HG02938 (cell line): ENCODE measurements at regions not wholly inside any gene's neighbourhood (a gene's known extent, or its start where the extent isn't known, plus 50 kb on each side); places are given as distances from the start of the nearest gene placed in this dataset.
"Not testable (repeated sequence)": the region's sequence is repeated elsewhere in the genome, so short reads cannot be mapped to it uniquely, and the experiment has no call there.

Experiments
- ATAC-seq: cut with Tn5 transposase; IDR thresholded peaks from one replicate; pipeline ENCODE4 v1.9.1; 2021; ENCODE audit warnings: mild to moderate bottlenecking, moderate library complexity; ENCODE audit not compliant: unreplicated experiment

GRCh38 chr7:84941936-84942335 lies 244.9 kb downstream of the SEMA3D start:
- no peak for ATAC-seq

GRCh38 chr7:84941291-84941690 lies 245.6 kb downstream of the SEMA3D start:
- ATAC-seq: no peak

- no peak for ATAC-seq
These were observed 247.0 kb downstream of the SEMA3D start for GRCh38 chr7:84939888-84940287.

GRCh38 chr7:84939442-84939841 lies 247.4 kb downstream of the SEMA3D start:
- ATAC-seq: no peak

GRCh38 chr7:84924353-84924752 lies 262.5 kb downstream of the SEMA3D start:
- no peak for ATAC-seq

- no peak for ATAC-seq
These were observed 263.5 kb downstream of the SEMA3D start for GRCh38 chr7:84923348-84923747.

GRCh38 chr7:84921154-84921553 lies 265.7 kb downstream of the SEMA3D start:
- no peak for ATAC-seq

GRCh38 chr7:84916973-84917372 lies 269.9 kb downstream of the SEMA3D start:
- not testable (repeated sequence) for ATAC-seq

GRCh38 chr7:84916161-84916560 lies 270.7 kb downstream of the SEMA3D start:
- no peak for ATAC-seq

- ATAC-seq: no peak
These were observed 272.3 kb downstream of the SEMA3D start for GRCh38 chr7:84914598-84914997.

GRCh38 chr7:84913731-84914130 lies 273.1 kb downstream of the SEMA3D start:
- no peak for ATAC-seq

GRCh38 chr7:84912993-84913635 lies 273.7 kb downstream of the SEMA3D start:
- ATAC-seq: no peak

- no peak for ATAC-seq
These were observed 274.3 kb downstream of the SEMA3D start for GRCh38 chr7:84912537-84912936.

- no peak for ATAC-seq
These were observed 274.8 kb downstream of the SEMA3D start for GRCh38 chr7:84912018-84912417.

- no peak for ATAC-seq
These were observed 275.8 kb downstream of the SEMA3D start for GRCh38 chr7:84911077-84911476.

- ATAC-seq: not testable (repeated sequence)
These were observed 276.5 kb downstream of the SEMA3D start for GRCh38 chr7:84910322-84910721.

GRCh38 chr7:84908196-84908793 lies 278.6 kb downstream of the SEMA3D start:
- ATAC-seq: no peak

- ATAC-seq: no peak
These were observed 280.0 kb downstream of the SEMA3D start for GRCh38 chr7:84906889-84907288.

- no peak for ATAC-seq
These were observed 282.3 kb downstream of the SEMA3D start for GRCh38 chr7:84904561-84904960.

- no peak for ATAC-seq
These were observed 285.5 kb downstream of the SEMA3D start for GRCh38 chr7:84901366-84901765.

GRCh38 chr7:84900215-84900614 lies 286.6 kb downstream of the SEMA3D start:
- no peak for ATAC-seq

- no peak for ATAC-seq
These were observed 291.3 kb downstream of the SEMA3D start for GRCh38 chr7:84895563-84895962.

- not testable (repeated sequence) for ATAC-seq
These were observed 303.3 kb downstream of the SEMA3D start for GRCh38 chr7:84883570-84883969.
